SK-N-MC (cell line): ENCODE measurements at regions not wholly inside any gene's neighbourhood (a gene's known extent, or its start where the extent isn't known, plus 50 kb on each side); places are given as distances from the start of the nearest gene placed in this dataset.

Source experiments
- EZH2 ChIP-seq: fragments of 200-600 bp; sonication (generic); IDR thresholded peaks from one replicate; pipeline ENCODE4 v1.6.1; 2017; ENCODE audit warnings: antibody characterized with exemption
- POLR2AphosphoS5 ChIP-seq: IDR thresholded peaks from 2 replicates; pipeline ENCODE4 v1.6.1; 2012; ENCODE audit warnings: mild to moderate bottlenecking, low read depth, low read length, borderline replicate concordance

- TF ChIP-seq EZH2: no peak
- TF ChIP-seq POLR2AphosphoS5: no peak
Observed at GRCh38 chr4:96879527-96879926, 1039.6 kb downstream of the PDHA2 start.
